ENCODE measurements at regions not wholly inside any gene's neighbourhood (a gene's known extent, or its start where the extent isn't known, plus 50 kb on each side); places are given as distances from the start of the nearest gene placed in this dataset.

DNA sequence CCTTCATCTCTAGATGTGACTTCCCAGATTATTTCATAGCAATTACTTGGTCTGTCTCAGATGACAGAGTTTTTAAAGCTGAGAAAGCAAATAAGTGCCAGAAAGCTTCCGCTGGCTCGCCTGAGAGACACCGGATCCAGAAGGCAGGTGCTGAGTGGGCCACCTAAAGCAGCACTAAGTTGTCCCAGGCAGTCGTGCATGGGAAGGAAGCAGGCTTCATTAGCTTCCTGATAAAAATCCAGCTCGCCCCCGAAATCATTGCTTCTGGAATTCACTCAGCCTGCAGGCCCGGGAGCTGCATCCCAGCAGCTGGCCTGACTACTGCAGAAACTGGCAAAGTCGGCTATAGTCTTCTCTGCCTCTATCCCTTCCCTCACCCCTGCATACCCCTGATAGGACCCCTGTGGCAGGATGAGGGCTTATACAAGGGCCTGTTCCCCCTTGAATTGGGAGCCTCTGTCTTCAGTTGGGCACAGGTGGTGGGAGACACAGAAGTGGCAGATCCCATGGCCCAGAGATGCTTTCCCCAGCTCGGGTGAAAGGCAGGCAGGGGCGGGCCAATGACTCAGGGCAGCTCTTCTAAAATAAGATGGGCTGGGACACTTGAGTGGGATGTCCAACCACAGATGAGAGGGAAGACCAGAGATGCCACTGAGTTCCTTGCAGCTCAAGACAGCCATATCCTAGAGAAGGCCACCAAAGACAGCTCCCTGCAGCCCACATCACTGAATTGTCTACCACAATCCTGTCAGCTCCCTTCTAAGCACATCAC, 262.4 kb upstream of the PKDCC start:
- DNase-seq, result no peak
- Histone ChIP-seq H3K27me3 (replicated peaks; ENCODE audit: control insufficient read depth, insufficient read depth, low read length, poor library complexity, severe bottlenecking) (no peaks in the 10 kb centered on the region), H3K27ac (ENCODE audit: insufficient read depth, low read length, poor library complexity, severe bottlenecking) (no peak overlapping the region), H3K36me3 (ENCODE audit: control insufficient read depth, insufficient read depth, low read length) (no peaks in the 10 kb centered on the region), H3K4me3 (ENCODE audit: insufficient read depth, low read depth, low read length, poor library complexity, severe bottlenecking) (no peak overlapping the region), H3K4me1 (ENCODE audit: control insufficient read depth, insufficient read depth, low read length, poor library complexity, severe bottlenecking) (no peaks in the 10 kb centered on the region), H3K9me3 (ENCODE audit: control insufficient read depth, low read length) (no peaks in the 10 kb centered on the region)

DNA sequence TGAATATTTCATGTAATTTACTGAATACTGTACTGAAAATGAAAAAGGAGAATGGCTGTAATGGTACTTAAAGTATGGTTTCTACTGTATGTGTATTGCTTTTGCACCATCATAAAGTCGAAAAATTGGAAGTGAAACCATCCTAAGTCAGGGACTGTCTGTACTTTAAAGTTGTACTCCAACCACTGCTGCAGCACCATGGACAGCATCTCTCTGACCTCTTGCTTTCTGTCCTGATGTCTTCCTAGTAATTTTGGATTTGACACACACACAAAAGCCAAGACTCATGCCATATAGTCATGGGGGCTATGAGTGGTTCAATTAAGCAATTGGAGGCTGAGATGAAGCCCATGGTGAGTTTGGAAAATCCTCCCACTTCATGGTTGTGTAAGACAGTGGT, 256.3 kb upstream of the PKDCC start:
- H3K27ac ChIP-seq (ENCODE audit: insufficient read depth, low read length, poor library complexity, severe bottlenecking), result no peak overlapping the region
- H3K27me3 ChIP-seq (replicated peaks; ENCODE audit: control insufficient read depth, insufficient read depth, low read length, poor library complexity, severe bottlenecking), result no peaks in the 10 kb centered on the region
- no peaks in the 10 kb centered on the region for H3K9me3 ChIP-seq (ENCODE audit: control insufficient read depth, low read length)
- no peaks in the 10 kb centered on the region for H3K4me1 ChIP-seq (ENCODE audit: control insufficient read depth, insufficient read depth, low read length, poor library complexity, severe bottlenecking)
- H3K4me3 ChIP-seq (ENCODE audit: insufficient read depth, low read depth, low read length, poor library complexity, severe bottlenecking), result no peak overlapping the region
- H3K36me3 ChIP-seq (ENCODE audit: control insufficient read depth, insufficient read depth, low read length), result no peaks in the 10 kb centered on the region
- no peak for DNase-seq

DNA sequence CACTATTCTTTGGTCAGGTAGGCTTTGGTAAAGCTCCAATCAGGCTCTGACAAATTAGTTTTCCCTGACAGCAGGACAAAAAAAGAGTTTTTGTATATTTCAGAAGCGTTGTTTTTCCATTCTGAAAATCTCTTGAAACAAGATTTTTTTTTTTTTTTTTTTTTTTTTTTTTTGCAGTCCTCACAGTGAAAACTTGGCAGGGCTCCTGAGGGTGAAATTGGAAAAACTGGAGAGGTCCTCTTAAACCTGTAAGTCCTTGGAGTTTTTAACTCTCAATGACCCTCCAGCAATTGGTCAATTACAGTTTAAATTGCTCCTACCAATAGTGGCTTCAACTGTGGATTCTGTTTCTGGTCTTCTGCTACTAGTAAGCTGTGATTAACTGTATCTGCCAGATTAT, 244.5 kb upstream of the PKDCC start:
- Histone ChIP-seq H3K27ac (ENCODE audit: insufficient read depth, low read length, poor library complexity, severe bottlenecking) (no peak overlapping the region), H3K36me3 (ENCODE audit: control insufficient read depth, insufficient read depth, low read length) (no peaks in the 10 kb centered on the region), H3K9me3 (ENCODE audit: control insufficient read depth, low read length) (no peaks in the 10 kb centered on the region), H3K4me3 (ENCODE audit: insufficient read depth, low read depth, low read length, poor library complexity, severe bottlenecking) (no peak overlapping the region), H3K4me1 (ENCODE audit: control insufficient read depth, insufficient read depth, low read length, poor library complexity, severe bottlenecking) (no peaks in the 10 kb centered on the region), H3K27me3 (replicated peaks; ENCODE audit: control insufficient read depth, insufficient read depth, low read length, poor library complexity, severe bottlenecking) (peaks cover 5% of the 10 kb centered on the region)
- no peak for DNase-seq

DNA sequence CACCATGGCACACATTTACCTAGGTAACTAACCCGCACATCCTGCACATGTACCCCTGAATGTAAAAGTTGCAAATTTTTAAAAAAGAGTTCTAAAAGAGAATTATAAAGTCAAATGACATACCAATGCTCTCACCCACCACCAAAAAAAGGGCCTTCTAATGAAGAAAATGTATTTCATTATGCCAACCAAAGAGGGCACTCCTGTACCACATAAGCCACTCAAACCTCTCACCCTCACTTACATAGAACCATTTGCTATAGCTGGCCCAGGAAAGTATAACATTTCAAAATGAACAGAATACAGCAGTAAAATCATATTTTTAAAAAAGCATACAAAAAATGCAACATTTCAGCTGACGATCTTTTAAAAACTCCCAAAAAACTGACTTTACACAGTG, 241.5 kb upstream of the PKDCC start:
- H3K27ac ChIP-seq (ENCODE audit: insufficient read depth, low read length, poor library complexity, severe bottlenecking), result no peak overlapping the region

DNA sequence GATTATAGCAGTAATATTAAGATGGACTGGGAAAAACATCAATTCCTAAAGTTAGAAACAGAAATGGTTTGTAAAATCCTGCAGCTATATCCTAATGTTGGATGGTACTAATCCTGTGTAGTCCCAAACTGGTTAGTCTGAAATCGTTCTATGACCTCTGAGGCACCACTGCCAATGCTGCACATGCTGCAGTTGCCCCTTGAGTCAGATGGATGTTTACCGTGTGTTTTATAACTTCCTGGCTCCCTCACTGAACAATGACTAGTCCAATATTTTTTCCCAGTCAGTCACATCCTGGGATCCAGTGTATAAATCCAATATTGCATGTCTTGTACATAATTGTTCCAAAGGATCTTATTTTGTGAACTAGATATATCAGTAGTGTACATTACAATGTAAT, 226.7 kb upstream of the PKDCC start:
- Histone ChIP-seq H3K27me3 (replicated peaks; ENCODE audit: control insufficient read depth, insufficient read depth, low read length, poor library complexity, severe bottlenecking) (no peaks in the 10 kb centered on the region), H3K27ac (ENCODE audit: insufficient read depth, low read length, poor library complexity, severe bottlenecking) (no peak overlapping the region), H3K36me3 (ENCODE audit: control insufficient read depth, insufficient read depth, low read length) (no peaks in the 10 kb centered on the region), H3K4me3 (ENCODE audit: insufficient read depth, low read depth, low read length, poor library complexity, severe bottlenecking) (no peak overlapping the region), H3K4me1 (ENCODE audit: control insufficient read depth, insufficient read depth, low read length, poor library complexity, severe bottlenecking) (no peaks in the 10 kb centered on the region), H3K9me3 (ENCODE audit: control insufficient read depth, low read length) (no peaks in the 10 kb centered on the region)
- DNase-seq, result no peak

More for the DNA sequence above, 241.5 kb upstream of the PKDCC start:
- peaks cover 5% of the 10 kb centered on the region for H3K27me3 ChIP-seq (replicated peaks; ENCODE audit: control insufficient read depth, insufficient read depth, low read length, poor library complexity, severe bottlenecking)
- H3K4me3 ChIP-seq (ENCODE audit: insufficient read depth, low read depth, low read length, poor library complexity, severe bottlenecking), result no peak overlapping the region
- H3K36me3 ChIP-seq (ENCODE audit: control insufficient read depth, insufficient read depth, low read length), result no peaks in the 10 kb centered on the region
- no peaks in the 10 kb centered on the region for H3K9me3 ChIP-seq (ENCODE audit: control insufficient read depth, low read length)
- H3K4me1 ChIP-seq (ENCODE audit: control insufficient read depth, insufficient read depth, low read length, poor library complexity, severe bottlenecking), result no peaks in the 10 kb centered on the region
- no peak for DNase-seq

DNA sequence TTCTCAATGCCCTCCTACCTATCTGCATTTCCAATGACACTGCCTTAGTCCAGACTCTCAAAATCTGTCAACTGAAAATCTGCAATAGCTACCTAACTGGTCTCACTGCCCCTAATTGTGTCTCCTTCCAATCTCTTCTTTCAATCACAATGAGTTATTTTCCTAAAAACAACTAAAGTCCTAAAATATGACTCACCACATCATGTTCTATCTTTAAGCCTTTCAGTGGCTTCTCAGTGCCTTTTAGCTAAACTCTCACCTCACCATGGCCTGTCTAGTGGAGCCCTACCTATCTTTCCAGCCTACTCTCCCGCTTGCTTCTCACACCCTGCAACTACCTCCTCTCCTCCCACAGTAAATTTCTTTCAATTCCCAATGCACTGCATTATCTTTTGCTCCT, 220.9 kb upstream of the PKDCC start:
- H3K36me3 ChIP-seq (ENCODE audit: control insufficient read depth, insufficient read depth, low read length), result no peaks in the 10 kb centered on the region

DNA sequence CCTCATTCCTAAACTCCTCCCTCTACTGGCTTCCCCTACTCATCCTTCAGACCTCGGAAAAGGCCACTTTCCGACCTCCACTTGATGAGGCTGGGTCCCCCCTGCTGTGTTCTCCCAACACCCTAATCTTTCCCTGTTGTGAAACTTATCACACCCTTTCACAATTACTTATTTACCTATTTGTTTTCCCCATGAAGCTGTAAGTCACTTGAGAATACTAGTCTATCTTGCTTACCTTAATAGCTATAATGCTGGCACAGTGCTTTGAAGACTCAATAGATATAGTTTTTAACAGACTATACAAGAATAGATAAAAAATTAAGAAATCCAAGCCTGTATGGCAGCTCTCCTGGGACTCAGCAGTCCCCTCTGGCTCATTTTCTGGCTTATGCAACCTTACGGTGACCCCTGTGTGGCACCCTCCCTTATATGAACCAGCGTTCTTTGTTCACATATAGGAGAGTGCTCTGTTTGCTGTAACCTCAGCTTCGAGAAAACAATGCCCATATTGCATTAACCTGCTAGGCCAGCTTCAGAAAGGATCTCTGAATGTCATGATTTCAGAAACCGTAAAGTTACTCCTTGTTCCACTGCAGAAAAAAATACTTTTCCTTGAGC, 220.4 kb upstream of the PKDCC start:
- Histone ChIP-seq H3K4me1 (ENCODE audit: control insufficient read depth, insufficient read depth, low read length, poor library complexity, severe bottlenecking) (no peaks in the 10 kb centered on the region), H3K4me3 (ENCODE audit: insufficient read depth, low read depth, low read length, poor library complexity, severe bottlenecking) (no peak overlapping the region), H3K27ac (ENCODE audit: insufficient read depth, low read length, poor library complexity, severe bottlenecking) (no peak overlapping the region), H3K27me3 (replicated peaks; ENCODE audit: control insufficient read depth, insufficient read depth, low read length, poor library complexity, severe bottlenecking) (peaks cover 4% of the 10 kb centered on the region), H3K9me3 (ENCODE audit: control insufficient read depth, low read length) (no peaks in the 10 kb centered on the region), H3K36me3 (ENCODE audit: control insufficient read depth, insufficient read depth, low read length) (no peaks in the 10 kb centered on the region)
- no peak for DNase-seq

More for the DNA sequence above, 220.9 kb upstream of the PKDCC start:
- DNase-seq, result no peak
- Histone ChIP-seq H3K4me3 (ENCODE audit: insufficient read depth, low read depth, low read length, poor library complexity, severe bottlenecking) (no peak overlapping the region), H3K4me1 (ENCODE audit: control insufficient read depth, insufficient read depth, low read length, poor library complexity, severe bottlenecking) (no peaks in the 10 kb centered on the region), H3K27ac (ENCODE audit: insufficient read depth, low read length, poor library complexity, severe bottlenecking) (no peak overlapping the region), H3K9me3 (ENCODE audit: control insufficient read depth, low read length) (no peaks in the 10 kb centered on the region), H3K27me3 (replicated peaks; ENCODE audit: control insufficient read depth, insufficient read depth, low read length, poor library complexity, severe bottlenecking) (peaks cover 4% of the 10 kb centered on the region)

DNA sequence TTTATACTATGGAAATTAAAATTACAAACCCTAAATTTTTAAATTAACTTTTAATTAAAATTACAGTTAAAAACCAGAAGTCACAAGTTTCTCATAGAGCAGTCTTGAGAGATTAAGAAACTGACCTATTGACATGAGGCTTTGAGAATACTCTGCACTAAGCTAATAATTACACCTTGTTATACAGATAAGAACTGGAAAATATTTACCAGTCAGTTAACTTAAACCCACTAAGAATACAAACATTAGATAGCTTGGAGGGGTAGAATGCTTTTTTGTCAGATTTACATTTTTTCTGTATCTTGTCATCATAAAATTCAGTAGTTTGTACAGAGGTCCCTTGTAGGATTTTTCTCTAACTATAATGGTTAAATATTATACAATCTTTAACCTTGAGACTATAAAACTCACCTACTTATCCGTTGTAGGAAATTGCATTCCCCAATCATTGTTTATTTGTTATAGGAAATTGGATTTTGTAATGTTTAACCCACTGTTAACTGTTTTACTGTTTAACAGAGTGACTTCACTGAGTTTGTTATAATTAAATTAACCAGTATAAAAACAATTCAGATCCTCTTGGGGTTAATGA, 219.7 kb upstream of the PKDCC start:
- DNase-seq, result no peak

DNA sequence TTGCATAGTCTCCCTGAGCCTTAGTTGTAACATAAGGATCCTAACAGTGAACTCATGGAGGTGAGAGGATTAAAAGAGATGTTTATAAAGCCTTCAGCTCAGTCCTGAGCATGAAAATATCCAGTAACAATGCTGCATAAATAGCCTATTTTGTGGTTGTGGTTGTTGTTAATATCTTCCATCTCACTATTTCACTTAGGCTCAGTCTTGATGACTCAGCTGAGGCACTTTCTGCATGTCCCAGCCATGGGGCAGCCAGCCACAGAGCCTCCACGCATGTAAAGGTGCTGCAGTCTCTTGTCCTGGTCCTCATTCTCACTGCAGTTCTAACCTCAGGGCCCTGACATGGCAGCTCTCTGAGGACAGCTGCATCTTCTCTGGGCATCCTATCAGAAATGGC, 218.8 kb upstream of the PKDCC start:
- H3K27ac ChIP-seq (ENCODE audit: insufficient read depth, low read length, poor library complexity, severe bottlenecking), result no peak overlapping the region
- H3K36me3 ChIP-seq (ENCODE audit: control insufficient read depth, insufficient read depth, low read length), result no peaks in the 10 kb centered on the region
- no peak overlapping the region for H3K4me3 ChIP-seq (ENCODE audit: insufficient read depth, low read depth, low read length, poor library complexity, severe bottlenecking)
- no peaks in the 10 kb centered on the region for H3K9me3 ChIP-seq (ENCODE audit: control insufficient read depth, low read length)
- DNase-seq, result no peak
- H3K4me1 ChIP-seq (ENCODE audit: control insufficient read depth, insufficient read depth, low read length, poor library complexity, severe bottlenecking), result no peaks in the 10 kb centered on the region
- peaks cover 4% of the 10 kb centered on the region for H3K27me3 ChIP-seq (replicated peaks; ENCODE audit: control insufficient read depth, insufficient read depth, low read length, poor library complexity, severe bottlenecking)

More for the DNA sequence above, 219.7 kb upstream of the PKDCC start:
- H3K4me3 ChIP-seq (ENCODE audit: insufficient read depth, low read depth, low read length, poor library complexity, severe bottlenecking), result no peak overlapping the region
- H3K9me3 ChIP-seq (ENCODE audit: control insufficient read depth, low read length), result no peaks in the 10 kb centered on the region
- H3K36me3 ChIP-seq (ENCODE audit: control insufficient read depth, insufficient read depth, low read length), result no peaks in the 10 kb centered on the region
- H3K4me1 ChIP-seq (ENCODE audit: control insufficient read depth, insufficient read depth, low read length, poor library complexity, severe bottlenecking), result no peaks in the 10 kb centered on the region
- H3K27me3 ChIP-seq (replicated peaks; ENCODE audit: control insufficient read depth, insufficient read depth, low read length, poor library complexity, severe bottlenecking), result peaks cover 4% of the 10 kb centered on the region
- no peak overlapping the region for H3K27ac ChIP-seq (ENCODE audit: insufficient read depth, low read length, poor library complexity, severe bottlenecking)

DNA sequence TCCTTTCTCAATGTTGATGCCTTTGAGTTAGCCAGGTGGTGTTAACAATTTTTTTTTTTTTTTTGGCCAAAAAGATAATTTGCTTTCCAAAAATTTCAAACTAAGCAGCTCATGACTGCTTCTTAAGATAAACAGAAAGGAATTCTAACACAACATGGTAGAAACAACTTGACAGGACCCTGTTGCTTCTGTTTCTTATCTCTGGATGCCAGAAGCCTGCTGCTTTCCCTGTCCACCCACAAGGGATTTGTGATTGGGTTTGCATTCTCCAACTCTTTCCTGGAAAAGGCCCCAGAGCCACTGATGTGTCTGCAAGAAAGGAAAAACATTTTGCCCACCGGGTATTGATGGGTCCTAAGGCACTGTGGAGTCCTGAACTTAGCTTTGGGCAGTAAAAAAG, 217.2 kb upstream of the PKDCC start:
- Histone ChIP-seq H3K36me3 (ENCODE audit: control insufficient read depth, insufficient read depth, low read length) (no peaks in the 10 kb centered on the region), H3K9me3 (ENCODE audit: control insufficient read depth, low read length) (no peaks in the 10 kb centered on the region), H3K27ac (ENCODE audit: insufficient read depth, low read length, poor library complexity, severe bottlenecking) (no peak overlapping the region), H3K4me1 (ENCODE audit: control insufficient read depth, insufficient read depth, low read length, poor library complexity, severe bottlenecking) (no peaks in the 10 kb centered on the region), H3K27me3 (replicated peaks; ENCODE audit: control insufficient read depth, insufficient read depth, low read length, poor library complexity, severe bottlenecking) (peaks cover 4% of the 10 kb centered on the region), H3K4me3 (ENCODE audit: insufficient read depth, low read depth, low read length, poor library complexity, severe bottlenecking) (no peak overlapping the region)
- no peak for DNase-seq

All from effector memory CD4-positive, alpha-beta T cell (primary cell).